IMR-90 (cell line): ENCODE measurements at regions not wholly inside any gene's neighbourhood (a gene's known extent, or its start where the extent isn't known, plus 50 kb on each side); places are given as distances from the start of the nearest gene placed in this dataset.

Experiments used
- ATAC-seq: fragments of 200-7000 bp; cut with Tn5 transposase; 2 replicates; pipeline ENCODE4 v1.9.1; 2020; ENCODE audit warnings: low read depth, mild to moderate bottlenecking, moderate library complexity
- BruUV-seq: library from RNA; stranded (reverse); fragments of 400-500 nt; replicated peaks from 2 replicates; lab custom pipeline; 2021; lab: Mats Ljungman, UMichigan
- CTCF ChIA-PET: fragments of 300-600 bp; formaldehyde crosslinking; extraction: SDS; loops from one replicate; lab custom pipeline; 2021; ENCODE audit warnings: antibody characterized with exemption; lab: Yijun Ruan, JAX
- POLR2A ChIA-PET: fragments of 300-600 bp; sonication (Branson Sonifier 250); formaldehyde crosslinking; loops from one replicate; lab custom pipeline; 2022; ENCODE audit warnings: antibody characterized with exemption; ENCODE audit not compliant: unreplicated experiment; lab: Charles Lee
- DNase-seq: peaks from one replicate; pipeline ENCODE4 v3.0.0; 2013
- H2AFZ ChIP-seq: replicated peaks from 2 replicates; pipeline ENCODE3; 2013; ENCODE audit warnings: low read length, mild to moderate bottlenecking; ENCODE audit not compliant: poor library complexity
- H2AK5ac ChIP-seq: 2 replicates; pipeline ENCODE4 v1.6.1; 2013; ENCODE audit warnings: low read depth, low read length, inconsistent platforms
- H2AK9ac ChIP-seq: replicated peaks from 2 replicates; pipeline ENCODE3; 2013; ENCODE audit warnings: mild to moderate bottlenecking, low read depth, low read length, moderate library complexity; ENCODE audit not compliant: poor library complexity
- H2BK120ac ChIP-seq: 2 replicates; pipeline ENCODE4 v1.6.1; 2013; ENCODE audit warnings: low read depth, low read length, inconsistent platforms
- H2BK15ac ChIP-seq: 3 replicates; pipeline ENCODE4 v1.6.1; 2013; ENCODE audit warnings: low read depth, low read length, inconsistent platforms
- H2BK20ac ChIP-seq: 2 replicates; pipeline ENCODE4 v1.6.1; 2013; ENCODE audit warnings: low read depth, mild to moderate bottlenecking, inconsistent platforms, low read length, moderate library complexity
- H2BK5ac ChIP-seq: 2 replicates; pipeline ENCODE4 v1.6.1; 2013; ENCODE audit warnings: mild to moderate bottlenecking, low read depth, low read length, inconsistent platforms; ENCODE audit not compliant: poor library complexity, severe bottlenecking
- H3K14ac ChIP-seq: replicated peaks from 2 replicates; pipeline ENCODE4 v1.6.1; 2013; ENCODE audit warnings: low read depth, low read length, inconsistent platforms
- H3K18ac ChIP-seq: 2 replicates; pipeline ENCODE4 v1.6.1; 2013; ENCODE audit warnings: low read depth, low read length, control low read depth
- H3K23ac ChIP-seq: 2 replicates; pipeline ENCODE4 v1.6.1; 2013; ENCODE audit warnings: low read depth, low read length, inconsistent platforms
- H3K27ac ChIP-seq: 2 replicates; pipeline ENCODE4 v1.5.1; 2013; ENCODE audit warnings: mild to moderate bottlenecking, control low read depth, low read length; ENCODE audit not compliant: insufficient read depth
- H3K27me3 ChIP-seq: 2 replicates; pipeline ENCODE4 v1.6.1; 2013; ENCODE audit warnings: low read length; ENCODE audit not compliant: control insufficient read depth, insufficient read depth
- H3K36me3 ChIP-seq: 2 replicates; pipeline ENCODE4 v1.6.1; 2013; ENCODE audit warnings: low read length, mixed read lengths; ENCODE audit not compliant: control insufficient read depth, insufficient read depth
- H3K4ac ChIP-seq: 2 replicates; pipeline ENCODE4 v1.6.1; 2013; ENCODE audit warnings: low read depth, low read length, inconsistent platforms
- H3K4me1 ChIP-seq: 2 replicates; pipeline ENCODE4 v1.6.1; 2013; ENCODE audit warnings: low read length, mixed read lengths; ENCODE audit not compliant: control insufficient read depth, insufficient read depth
- H3K4me2 ChIP-seq: 2 replicates; pipeline ENCODE4 v1.6.1; 2013; ENCODE audit warnings: low read depth, mild to moderate bottlenecking, control low read depth, low read length, moderate library complexity
- H3K4me3 ChIP-seq: 2 replicates; pipeline ENCODE4 v1.5.1; 2013; ENCODE audit warnings: low read depth, mild to moderate bottlenecking, control low read depth, low read length, moderate library complexity; ENCODE audit not compliant: insufficient read depth
- H3K56ac ChIP-seq: 2 replicates; pipeline ENCODE4 v1.6.1; 2013; ENCODE audit warnings: low read length, inconsistent platforms; ENCODE audit not compliant: insufficient read depth; ENCODE audit errors: extremely low read depth
- H3K79me1 ChIP-seq, 2 experiments: 2 replicates each; pipeline ENCODE4 v1.6.1; 2013; ENCODE audit warnings: low read length in 2 of 2, inconsistent platforms in 1 of 2, low read depth in 1 of 2
- H3K9ac ChIP-seq: 2 replicates; pipeline ENCODE4 v1.6.1; 2013; ENCODE audit warnings: low read depth, low read length, control low read depth
- H3K9me1 ChIP-seq: 2 replicates; pipeline ENCODE4 v1.6.1; 2013; ENCODE audit warnings: low read length, inconsistent platforms; ENCODE audit not compliant: insufficient read depth
- H3K9me3 ChIP-seq: 2 replicates; pipeline ENCODE4 v1.6.1; 2013; ENCODE audit warnings: low read length; ENCODE audit not compliant: control insufficient read depth, insufficient read depth
- H4K20me1 ChIP-seq: 2 replicates; pipeline ENCODE4 v1.6.1; 2013; ENCODE audit warnings: low read length, inconsistent platforms; ENCODE audit not compliant: insufficient read depth
- H4K5ac ChIP-seq: 2 replicates; pipeline ENCODE4 v1.6.1; 2013; ENCODE audit warnings: mild to moderate bottlenecking, low read depth, low read length, control low read depth
- H4K8ac ChIP-seq, 2 experiments: 2 replicates each; pipeline ENCODE4 v1.6.1; 2013; ENCODE audit warnings: low read depth in 2 of 2, low read length in 2 of 2, control low read depth in 1 of 2, inconsistent platforms in 1 of 2
- H4K91ac ChIP-seq: 2 replicates; pipeline ENCODE4 v1.6.1; 2013; ENCODE audit warnings: low read depth, low read length, inconsistent platforms; ENCODE audit not compliant: insufficient read depth
- CEBPB ChIP-seq: IDR thresholded peaks from 2 replicates; pipeline ENCODE4 v1.6.1; 2012; ENCODE audit warnings: low read depth, low read length, improper control_type of control experiment
- MAZ ChIP-seq: IDR thresholded peaks from 2 replicates; pipeline ENCODE4 v1.6.1; 2012; ENCODE audit warnings: low read depth, mild to moderate bottlenecking, low read length, improper control_type of control experiment, moderate library complexity, borderline replicate concordance
- RCOR1 ChIP-seq: IDR thresholded peaks from 2 replicates; pipeline ENCODE4 v1.6.1; 2012; ENCODE audit warnings: mild to moderate bottlenecking, low read length, improper control_type of control experiment; ENCODE audit not compliant: insufficient replicate concordance
- WGBS, 2 experiments: methylation state at CpG; one replicate each; pipeline versions ENCODE4 v1.1.5 to v1.1.7; 2013; ENCODE audit warnings: missing lambda C conversion rate in 2 of 2; ENCODE audit not compliant: insufficient read length in 1 of 2; ENCODE audit errors: extremely low coverage in 2 of 2; 5-methylcytosine and 5-hydroxymethylcytosine counted together
- dilution Hi-C: fragments of 300-500 bp; cut with HindIII; formaldehyde crosslinking; loops from one replicate; pipeline ENCODE4 v1.14.3; 2018; ENCODE audit warnings: low sequenced_read_pairs; ENCODE audit not compliant: unreplicated experiment
- in situ Hi-C: fragments of 300-500 bp; cut with MboI; formaldehyde crosslinking; loops from 3 replicates; pipeline ENCODE4 v1.14.3; 2019; ENCODE audit warnings: low sequenced_read_pairs, inconsistent platforms, mixed read lengths
- intact Hi-C: fragments of 100-400 bp; cut with micrococcal nuclease; formaldehyde crosslinking; loops from 2 replicates; pipeline ENCODE4 v1.10.0; 2022

DNA sequence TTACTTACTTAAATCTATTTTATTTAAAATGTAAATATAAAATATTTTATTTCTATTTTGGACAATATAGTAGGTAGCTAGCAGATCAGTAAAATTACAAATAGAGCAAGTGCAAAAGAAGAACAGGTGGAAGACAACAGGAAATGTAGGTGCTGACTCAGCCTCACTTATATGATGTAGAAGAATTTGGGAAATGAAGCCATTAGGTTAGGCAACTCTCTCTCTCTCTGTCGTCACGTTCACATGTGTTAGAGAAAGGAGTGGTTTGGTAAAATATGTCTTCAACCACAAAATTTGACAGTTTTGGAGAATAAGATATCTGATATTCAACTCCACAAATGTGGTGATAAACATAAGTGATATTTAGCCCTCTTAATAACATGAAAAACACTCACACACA is 532.5 kb upstream of the KCNMB2 start:
- in situ Hi-C loops: no loop called here

More for the DNA sequence above, 532.5 kb upstream of the KCNMB2 start:
- Histone ChIP-seq H3K56ac (no peak overlapping the region), H3K9me1 (no peaks in the 10 kb centered on the region), H3K14ac (no peak overlapping the region), H3K27ac (no peak overlapping the region), H3K9me3 (peaks cover 3% of the 10 kb centered on the region; the same call in 1 of the 2 replicates), H2AK9ac (no peak overlapping the region), H2BK15ac (no peak overlapping the region), H3K36me3 (no peaks in the 10 kb centered on the region), H4K20me1 (no peaks in the 10 kb centered on the region), H3K27me3 (no peaks in the 10 kb centered on the region), H3K23ac (no peak overlapping the region), H4K8ac (no peak overlapping the region), H3K79me1 (no peaks in the 10 kb centered on the region), H3K4me2 (no peak overlapping the region), H2AFZ (no peak overlapping the region), H2BK20ac (no peak overlapping the region), H4K5ac (no peak overlapping the region), H2BK5ac (no peak overlapping the region), H3K9ac (no peak overlapping the region), H3K18ac (no peak overlapping the region), H3K4me3 (no peak overlapping the region), H3K4ac (no peak overlapping the region), H2AK5ac (no peak overlapping the region), H4K91ac (no peak overlapping the region), H2BK120ac (no peak overlapping the region), H3K4me1 (no peaks in the 10 kb centered on the region)
- DNase-seq (peak; percentile 49), ATAC-seq (no peak)
- no TSS peak for BruUV-seq
- intact Hi-C loops (no loop called here), dilution Hi-C loops (no loop called here)
- TF ChIP-seq RCOR1 (no peak), CEBPB (peak; percentile 51), MAZ (no peak)
- ChIA-PET CTCF (no interaction called here), POLR2A (no interaction called here)
- WGBS, 2 experiments: no CpG with 5 or more reads among the region's 2 CpGs
